Stimulated activated naive B cell treated with anti-CD40 and anti-IgM and Interleukin-4, amounts not matched to agents 10 μg/mL and 1 μg/mL and 100 μg/mL, for 72 hours (primary cell): ENCODE measurements at regions not wholly inside any gene's neighbourhood (a gene's known extent, or its start where the extent isn't known, plus 50 kb on each side); places are given as distances from the start of the nearest gene placed in this dataset.
"Not testable (repeated sequence)": the region's sequence is repeated elsewhere in the genome, so short reads cannot be mapped to it uniquely, and the experiment has no call there.

Experiments used
- ATAC-seq, 2 donors: fragments of 150-1000 bp; cut with Tn5 transposase; replicated peaks; 2 replicates each; pipeline ENCODE4 v1.10.0; 2021; ENCODE audit warnings: moderate library complexity in 1 of 2
- DNase-seq: peaks from one replicate; pipeline ENCODE4 v3.0.0; 2021
- H3K27ac Mint-ChIP-seq: one replicate; pipeline ENCODE4 v1.8.0; 2022; ENCODE audit warnings: mild to moderate bottlenecking, mixed read lengths
- H3K27me3 Mint-ChIP-seq, 2 donors: one replicate each; pipeline ENCODE4 v1.8.0; 2022; ENCODE audit warnings: mixed read lengths in 2 of 2
- H3K36me3 Mint-ChIP-seq, 2 donors: one replicate each; pipeline ENCODE4 v1.8.0; 2022; ENCODE audit warnings: mixed read lengths in 2 of 2, mild to moderate bottlenecking in 1 of 2
- H3K4me1 Mint-ChIP-seq, 2 donors: one replicate each; pipeline ENCODE4 v1.8.0; 2022; ENCODE audit warnings: mixed read lengths in 2 of 2, mild to moderate bottlenecking in 1 of 2
- H3K4me3 Mint-ChIP-seq, 2 donors: one replicate each; pipeline ENCODE4 v1.8.0; 2022; ENCODE audit warnings: mild to moderate bottlenecking in 2 of 2, mixed read lengths in 2 of 2, moderate library complexity in 1 of 2
- H3K9me3 Mint-ChIP-seq, 2 donors: one replicate each; pipeline ENCODE4 v1.8.0; 2022; ENCODE audit warnings: mixed read lengths in 2 of 2, mild to moderate bottlenecking in 1 of 2

DNA sequence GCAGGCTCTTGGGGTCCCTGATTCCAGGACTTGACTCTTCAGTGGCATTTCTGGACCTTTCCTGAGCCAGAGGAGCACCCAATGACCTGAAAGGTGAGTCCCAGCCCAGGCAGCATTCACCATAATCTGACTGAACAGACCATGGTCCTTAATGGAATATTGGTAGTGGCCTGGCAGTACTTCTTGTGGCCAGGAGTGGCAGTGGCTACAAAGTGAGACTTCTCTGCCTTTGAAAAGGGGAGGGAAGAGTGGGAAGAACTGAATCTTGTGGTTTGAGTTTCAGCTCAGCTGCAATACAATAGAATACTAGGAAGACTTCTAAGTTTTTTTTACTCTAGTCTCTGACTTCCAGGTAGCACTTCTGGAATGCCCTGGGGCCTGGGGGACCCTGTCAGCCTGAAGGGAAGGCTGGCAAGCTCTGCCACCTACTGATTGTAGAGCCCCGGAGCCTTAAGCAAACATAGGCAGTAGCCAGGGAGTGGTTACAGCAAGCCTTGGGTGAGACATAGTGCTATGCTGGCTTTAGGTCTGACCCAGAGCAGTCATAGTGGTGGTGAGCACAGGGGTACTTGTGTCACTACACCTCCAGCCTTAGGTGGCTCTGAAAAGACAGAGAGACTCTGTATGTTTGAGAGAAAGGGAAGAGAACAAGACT lies 674.2 kb upstream of the MANEA start:
- H3K4me3 Mint-ChIP-seq = no peak overlapping the region
- DNase-seq = no peak
- no peak overlapping the region for H3K27ac Mint-ChIP-seq
- no peaks in the 10 kb centered on the region for H3K4me1 Mint-ChIP-seq
- no peaks in the 10 kb centered on the region for H3K27me3 Mint-ChIP-seq
- peaks cover 3 to 9% of the 10 kb centered on the region in 2 donors for H3K9me3 Mint-ChIP-seq
- peak in 1 of 2 donors; percentile 29 for ATAC-seq
- no peaks in the 10 kb centered on the region for H3K36me3 Mint-ChIP-seq

DNA sequence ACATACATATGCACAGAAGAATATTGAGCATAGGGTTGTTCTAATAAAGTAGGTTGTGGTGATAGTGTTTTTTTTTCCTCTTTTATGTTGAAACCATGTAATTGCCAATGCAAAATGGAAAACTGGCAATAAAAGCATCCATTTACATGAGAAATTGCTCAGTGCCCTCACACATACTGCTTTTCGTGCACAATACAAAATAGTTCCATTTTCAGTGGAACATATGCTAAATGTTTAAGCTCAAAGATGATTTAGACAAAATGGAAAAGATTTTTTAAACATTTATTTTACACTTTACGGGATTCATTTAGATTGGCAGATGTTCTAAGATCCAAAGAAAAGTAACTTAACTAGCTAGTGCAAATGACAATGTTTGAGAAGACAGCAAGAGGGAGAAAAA lies 678.1 kb upstream of the MANEA start:
- no peak for DNase-seq
- no peaks in the 10 kb centered on the region for H3K27me3 Mint-ChIP-seq
- no peak overlapping the region for H3K27ac Mint-ChIP-seq
- no peak overlapping the region for H3K4me3 Mint-ChIP-seq
- no peaks in the 10 kb centered on the region for H3K36me3 Mint-ChIP-seq
- H3K9me3 Mint-ChIP-seq = peaks cover 3 to 5% of the 10 kb centered on the region in 2 donors
- H3K4me1 Mint-ChIP-seq = no peaks in the 10 kb centered on the region
- no peak for ATAC-seq

DNA sequence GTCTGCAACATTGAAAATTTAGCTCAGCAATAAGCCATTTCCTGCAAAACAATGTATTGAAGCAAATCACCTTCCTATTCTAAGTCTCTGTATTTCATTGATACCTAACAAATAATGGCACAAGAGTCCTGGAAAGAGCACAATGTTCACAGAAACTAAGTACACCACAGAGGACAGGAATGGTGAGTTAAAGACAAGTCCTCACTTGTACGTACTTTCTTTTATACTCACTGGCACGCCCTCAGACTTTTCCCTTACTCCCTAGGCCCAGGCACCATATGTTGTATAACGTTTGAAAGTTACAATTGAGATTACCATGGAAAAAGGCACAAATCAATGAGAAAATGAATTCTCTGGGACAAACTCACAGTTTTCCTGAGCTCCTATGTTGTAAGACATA lies 683.0 kb upstream of the MANEA start:
- no peaks in the 10 kb centered on the region for H3K9me3 Mint-ChIP-seq
- no peak for ATAC-seq
- no peaks in the 10 kb centered on the region for H3K27me3 Mint-ChIP-seq
- no peak overlapping the region for H3K27ac Mint-ChIP-seq
- H3K36me3 Mint-ChIP-seq = no peaks in the 10 kb centered on the region
- no peak overlapping the region for H3K4me3 Mint-ChIP-seq
- DNase-seq = no peak
- no peaks in the 10 kb centered on the region for H3K4me1 Mint-ChIP-seq

DNA sequence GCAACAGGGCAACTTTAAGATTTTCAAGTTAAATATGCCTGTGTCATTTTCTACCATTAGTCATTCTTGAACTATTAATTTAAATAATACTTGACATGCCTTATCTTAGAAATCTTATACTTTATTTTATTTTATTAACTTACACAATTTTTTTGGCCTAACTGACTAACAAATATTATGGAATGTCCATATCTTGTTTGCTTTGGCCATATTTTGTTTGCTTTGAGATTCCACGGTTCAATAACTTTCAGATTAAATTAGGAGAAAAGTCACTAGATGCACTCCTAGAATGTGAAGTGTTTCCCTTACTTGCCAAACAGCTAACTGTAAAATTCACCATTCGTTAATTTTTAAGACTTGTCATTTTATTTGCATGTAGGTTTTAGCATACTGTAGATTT lies 684.0 kb upstream of the MANEA start:
- ATAC-seq (no peak), DNase-seq (no peak)
- no peaks in the 10 kb centered on the region for H3K27me3 Mint-ChIP-seq
- H3K4me1 Mint-ChIP-seq = no peaks in the 10 kb centered on the region
- no peak overlapping the region for H3K27ac Mint-ChIP-seq
- no peak overlapping the region for H3K4me3 Mint-ChIP-seq
- no peaks in the 10 kb centered on the region for H3K9me3 Mint-ChIP-seq
- H3K36me3 Mint-ChIP-seq = no peaks in the 10 kb centered on the region

DNA sequence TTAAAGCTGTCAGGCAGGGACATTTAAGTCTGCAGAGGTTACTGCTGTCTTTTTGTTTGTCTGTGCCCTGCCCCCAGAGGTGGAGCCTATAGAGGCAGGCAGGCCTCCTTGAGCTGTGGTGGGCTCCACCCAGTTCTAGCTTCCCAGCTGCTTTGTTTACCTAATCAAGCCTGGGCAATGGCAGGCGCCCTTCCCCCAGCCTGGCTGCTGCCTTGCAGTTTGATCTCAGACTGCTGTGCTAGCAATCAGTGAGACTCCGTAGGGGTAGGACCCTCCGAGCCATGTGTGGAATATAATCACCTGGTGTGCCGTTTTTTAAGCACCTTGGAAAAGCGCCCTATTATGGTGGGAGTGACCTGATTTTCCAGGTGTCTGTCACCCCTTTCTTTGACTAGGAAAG lies 703.5 kb upstream of the MANEA start:
- H3K27ac Mint-ChIP-seq, H3K9me3 Mint-ChIP-seq, H3K27me3 Mint-ChIP-seq, ATAC-seq, H3K36me3 Mint-ChIP-seq, H3K4me3 Mint-ChIP-seq, DNase-seq, H3K4me1 Mint-ChIP-seq: not testable (repeated sequence)

DNA sequence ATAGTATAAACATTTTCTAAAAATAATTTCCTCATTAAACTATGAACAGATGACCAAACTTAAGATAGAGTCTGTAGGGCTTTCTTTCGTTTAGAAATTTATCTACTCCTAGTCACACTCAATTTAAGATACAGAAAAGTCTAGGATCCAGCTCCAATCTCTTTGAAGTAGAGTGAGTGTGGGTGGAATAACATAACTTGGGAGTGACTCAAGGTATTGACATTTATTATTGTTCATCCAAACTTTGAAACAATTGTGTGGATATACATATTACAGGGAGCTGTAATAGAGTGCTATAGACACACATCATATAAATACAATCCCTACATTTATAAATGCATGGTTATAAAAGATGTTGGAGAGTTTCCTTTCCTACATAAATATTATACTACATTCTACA lies 715.2 kb upstream of the MANEA start:
- ATAC-seq (no peak), DNase-seq (no peak)
- Mint-ChIP-seq H3K27ac (no peak overlapping the region), H3K27me3 (no peaks in the 10 kb centered on the region), H3K9me3 (no peaks in the 10 kb centered on the region), H3K4me3 (no peak overlapping the region), H3K4me1 (no peaks in the 10 kb centered on the region), H3K36me3 (no peaks in the 10 kb centered on the region)

DNA sequence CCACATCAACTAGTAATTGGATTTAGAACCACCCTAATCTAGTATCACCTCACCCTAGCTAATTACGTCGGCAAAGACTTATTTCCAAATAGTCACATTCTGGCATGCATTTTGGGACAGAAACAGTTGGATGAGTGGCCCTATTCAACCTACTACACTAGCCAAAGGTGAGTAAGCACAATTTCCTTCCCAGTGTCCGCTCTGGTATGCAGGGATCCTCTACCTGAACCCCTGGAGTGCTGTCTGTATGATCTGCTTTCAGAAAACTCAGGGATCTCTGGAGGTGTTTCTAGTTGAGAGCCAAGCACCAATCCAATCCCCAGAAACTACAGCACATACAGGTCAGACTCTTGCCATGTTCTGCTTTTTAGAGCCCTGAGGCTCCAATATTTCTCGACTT lies 717.4 kb upstream of the MANEA start:
- H3K36me3 Mint-ChIP-seq = no peaks in the 10 kb centered on the region
- H3K27ac Mint-ChIP-seq = no peak overlapping the region
- no peak for DNase-seq
- ATAC-seq = no peak
- H3K4me1 Mint-ChIP-seq = no peaks in the 10 kb centered on the region
- peaks cover 0 to 1% of the 10 kb centered on the region in 2 donors for H3K9me3 Mint-ChIP-seq
- H3K27me3 Mint-ChIP-seq = no peaks in the 10 kb centered on the region
- H3K4me3 Mint-ChIP-seq = no peak overlapping the region

DNA sequence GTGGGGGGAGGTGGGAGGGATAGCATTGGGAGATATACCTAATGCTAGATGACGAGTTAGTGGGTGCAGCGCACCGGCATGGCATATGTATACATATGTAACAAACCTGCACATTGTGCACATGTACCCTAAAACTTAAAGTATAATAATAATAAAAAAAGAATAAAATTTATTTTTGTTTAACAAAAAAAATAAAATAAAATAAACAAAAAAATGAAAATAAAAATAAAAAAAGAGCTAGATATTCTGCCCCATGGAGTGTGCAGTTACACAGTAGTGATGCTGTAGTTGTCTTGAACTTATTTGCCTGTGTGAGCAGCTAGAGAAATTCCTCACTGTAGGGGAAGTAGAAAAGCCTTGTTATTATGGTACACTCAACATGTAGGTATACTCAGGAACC lies 720.3 kb upstream of the MANEA start:
- not testable (repeated sequence) for H3K27me3 Mint-ChIP-seq, H3K27ac Mint-ChIP-seq, DNase-seq, H3K9me3 Mint-ChIP-seq, H3K4me3 Mint-ChIP-seq, H3K36me3 Mint-ChIP-seq, ATAC-seq, H3K4me1 Mint-ChIP-seq

DNA sequence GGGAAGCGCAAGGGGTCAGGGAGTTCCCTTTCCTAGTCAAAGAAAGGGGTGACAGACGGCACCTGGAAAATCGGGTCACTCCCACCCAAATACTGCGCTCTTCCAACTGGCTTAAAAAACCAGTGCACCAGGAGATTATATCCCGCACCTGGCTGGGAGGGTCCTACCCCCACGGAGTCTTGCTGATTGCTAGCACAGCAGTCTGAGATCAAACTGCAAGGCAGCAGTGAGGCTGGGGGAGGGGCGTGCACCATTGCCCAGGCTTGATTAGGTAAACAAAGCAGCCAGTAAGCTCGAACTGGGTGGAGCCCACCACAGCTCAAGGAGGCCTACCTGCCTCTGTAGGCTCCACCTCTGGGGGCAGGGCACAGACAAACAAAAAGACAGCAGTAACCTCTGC lies 726.0 kb upstream of the MANEA start:
- H3K9me3 Mint-ChIP-seq = peaks cover 5 to 12% of the 10 kb centered on the region in 2 donors
- H3K27me3 Mint-ChIP-seq, H3K36me3 Mint-ChIP-seq, ATAC-seq, H3K4me3 Mint-ChIP-seq, H3K4me1 Mint-ChIP-seq, H3K27ac Mint-ChIP-seq, DNase-seq: not testable (repeated sequence)

DNA sequence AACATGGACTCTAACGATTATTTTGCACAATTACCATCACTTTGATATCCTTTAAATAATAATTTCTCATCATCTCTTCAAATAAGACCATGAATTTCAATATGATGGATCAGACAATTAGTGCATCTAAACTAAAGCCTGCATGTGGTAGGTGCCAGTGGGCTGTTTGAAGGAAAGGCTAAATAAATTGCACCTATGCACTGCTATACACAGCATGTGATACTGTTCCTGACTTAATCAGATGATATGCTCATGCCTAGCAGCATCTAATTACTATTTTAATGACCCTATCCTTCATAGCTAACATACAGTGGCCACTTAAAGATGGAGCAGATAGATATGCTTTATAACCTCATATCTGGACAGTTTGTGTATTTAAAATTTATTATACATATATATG lies 731.6 kb upstream of the MANEA start:
- H3K36me3 Mint-ChIP-seq = no peaks in the 10 kb centered on the region
- no peaks in the 10 kb centered on the region for H3K4me1 Mint-ChIP-seq
- H3K9me3 Mint-ChIP-seq = peaks cover 0 to 2% of the 10 kb centered on the region in 2 donors
- ATAC-seq (no peak), DNase-seq (no peak)
- H3K27ac Mint-ChIP-seq = no peak overlapping the region
- no peak overlapping the region for H3K4me3 Mint-ChIP-seq
- H3K27me3 Mint-ChIP-seq = no peaks in the 10 kb centered on the region

DNA sequence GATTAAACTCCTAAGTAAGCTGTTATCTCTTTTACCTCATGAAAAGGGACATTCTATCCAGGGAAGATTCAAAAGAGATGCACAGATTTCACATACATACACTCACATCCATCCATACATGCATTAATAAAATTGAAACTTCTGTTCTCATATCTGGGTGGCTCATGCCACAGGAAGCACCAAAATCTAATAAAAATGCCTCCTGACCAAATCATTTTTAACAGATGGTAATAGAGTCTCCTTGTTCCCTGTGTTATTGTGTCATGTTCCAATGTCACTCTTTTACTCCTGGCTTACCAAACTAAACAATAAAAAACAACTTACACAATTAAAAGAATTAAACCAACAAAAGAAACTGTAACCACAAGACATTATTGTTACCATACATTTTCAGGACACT lies 742.1 kb upstream of the MANEA start:
- no peaks in the 10 kb centered on the region for H3K4me1 Mint-ChIP-seq
- H3K36me3 Mint-ChIP-seq = no peaks in the 10 kb centered on the region
- no peak overlapping the region for H3K27ac Mint-ChIP-seq
- H3K9me3 Mint-ChIP-seq = peaks cover 0 to 3% of the 10 kb centered on the region in 2 donors
- ATAC-seq = no peak
- DNase-seq = no peak
- no peak overlapping the region for H3K4me3 Mint-ChIP-seq
- H3K27me3 Mint-ChIP-seq = no peaks in the 10 kb centered on the region

DNA sequence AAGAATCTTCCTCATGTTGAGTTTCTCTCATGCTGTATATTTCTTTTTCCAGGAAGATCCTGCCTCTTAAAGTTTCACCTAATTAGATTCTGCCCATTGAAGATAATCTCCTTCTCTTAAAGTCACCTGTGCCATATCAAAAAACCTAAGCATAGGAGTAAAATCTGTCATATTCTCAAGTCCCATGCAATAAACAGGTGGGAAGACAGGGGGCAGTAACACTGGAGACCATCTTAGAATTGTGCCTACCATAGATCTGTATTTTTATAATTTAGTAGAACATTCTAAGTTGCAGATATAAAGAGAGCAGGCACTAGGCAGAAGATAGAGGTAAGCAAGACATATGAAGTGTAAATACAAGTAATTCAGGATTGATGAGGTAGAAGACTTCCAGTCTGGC lies 763.5 kb upstream of the MANEA start:
- no peak overlapping the region for H3K27ac Mint-ChIP-seq
- H3K27me3 Mint-ChIP-seq = no peaks in the 10 kb centered on the region
- DNase-seq = no peak
- no peak for ATAC-seq
- H3K4me3 Mint-ChIP-seq = no peak overlapping the region
- H3K9me3 Mint-ChIP-seq = peaks cover 3% of the 10 kb centered on the region in 2 donors
- H3K36me3 Mint-ChIP-seq = no peaks in the 10 kb centered on the region
- no peaks in the 10 kb centered on the region for H3K4me1 Mint-ChIP-seq

DNA sequence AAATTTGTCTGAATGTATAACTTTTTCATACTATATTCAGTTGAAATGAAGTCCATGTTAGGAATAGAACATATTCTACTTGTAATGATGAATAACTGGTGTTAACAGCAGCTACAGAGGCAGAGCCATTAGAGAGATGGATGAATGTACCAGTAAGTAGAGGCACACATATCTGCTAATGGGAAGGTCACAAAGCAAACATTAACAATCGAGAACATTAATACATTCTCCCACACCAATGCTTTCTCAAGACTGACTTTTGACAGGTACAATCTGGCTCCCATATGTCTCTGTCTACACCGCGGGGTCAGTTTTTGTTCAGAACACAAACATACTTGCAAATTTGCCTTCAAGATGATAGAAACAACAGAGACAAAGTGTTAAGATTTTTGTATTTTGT lies 776.0 kb upstream of the MANEA start:
- no peaks in the 10 kb centered on the region for H3K4me1 Mint-ChIP-seq
- no peak overlapping the region for H3K27ac Mint-ChIP-seq
- H3K27me3 Mint-ChIP-seq = no peaks in the 10 kb centered on the region
- H3K4me3 Mint-ChIP-seq = no peak overlapping the region
- no peaks in the 10 kb centered on the region for H3K36me3 Mint-ChIP-seq
- DNase-seq (no peak), ATAC-seq (no peak)
- peaks cover 4 to 8% of the 10 kb centered on the region in 2 donors for H3K9me3 Mint-ChIP-seq

DNA sequence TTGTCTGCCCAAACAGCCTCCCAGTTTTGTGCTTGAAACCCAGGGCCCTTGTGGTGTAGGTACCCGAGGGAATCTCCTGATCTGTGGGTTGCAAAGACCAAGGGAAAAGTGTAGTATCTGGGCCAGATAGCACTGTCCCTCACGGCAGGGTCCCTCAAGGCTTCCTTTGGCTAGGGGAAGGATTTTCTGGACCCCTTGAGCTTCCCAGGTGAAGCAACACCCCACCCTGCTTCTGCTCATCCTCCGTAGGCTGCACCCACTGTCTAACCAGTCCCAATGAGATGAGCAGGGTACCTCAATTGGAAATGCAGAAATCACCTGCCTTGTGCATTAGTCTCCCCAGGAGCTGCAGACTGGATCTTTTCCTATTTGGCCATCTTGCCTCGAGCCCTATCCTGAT lies 791.8 kb upstream of the MANEA start:
- Mint-ChIP-seq H3K27ac (no peak overlapping the region), H3K9me3 (peaks cover 6 to 13% of the 10 kb centered on the region in 2 donors), H3K36me3 (no peaks in the 10 kb centered on the region), H3K4me1 (no peaks in the 10 kb centered on the region), H3K27me3 (no peaks in the 10 kb centered on the region), H3K4me3 (no peak overlapping the region)
- no peak for ATAC-seq
- no peak for DNase-seq

DNA sequence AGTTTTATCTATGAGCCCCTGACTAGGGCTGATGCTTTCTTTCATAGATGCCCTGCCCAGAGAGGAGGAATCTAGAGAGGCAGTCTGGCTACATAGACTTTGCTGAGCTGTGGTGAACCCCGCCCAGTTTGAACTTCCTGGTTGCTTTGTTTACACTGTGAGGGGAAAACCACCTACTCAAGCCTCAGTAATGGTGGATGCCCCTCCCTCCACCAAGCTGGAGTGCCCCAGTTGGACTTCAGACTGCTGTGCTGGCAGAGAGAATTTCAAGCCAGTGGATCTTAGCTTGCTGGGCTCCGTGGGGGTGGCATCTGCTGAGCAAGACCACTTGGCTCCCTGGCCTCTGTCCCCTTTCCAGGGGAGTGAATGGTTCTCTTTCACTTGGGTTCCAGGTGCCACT lies 792.3 kb upstream of the MANEA start:
- not testable (repeated sequence) for H3K4me1 Mint-ChIP-seq, ATAC-seq, H3K27me3 Mint-ChIP-seq, H3K27ac Mint-ChIP-seq, H3K4me3 Mint-ChIP-seq, DNase-seq, H3K36me3 Mint-ChIP-seq
- peaks cover 6 to 13% of the 10 kb centered on the region in 2 donors for H3K9me3 Mint-ChIP-seq

DNA sequence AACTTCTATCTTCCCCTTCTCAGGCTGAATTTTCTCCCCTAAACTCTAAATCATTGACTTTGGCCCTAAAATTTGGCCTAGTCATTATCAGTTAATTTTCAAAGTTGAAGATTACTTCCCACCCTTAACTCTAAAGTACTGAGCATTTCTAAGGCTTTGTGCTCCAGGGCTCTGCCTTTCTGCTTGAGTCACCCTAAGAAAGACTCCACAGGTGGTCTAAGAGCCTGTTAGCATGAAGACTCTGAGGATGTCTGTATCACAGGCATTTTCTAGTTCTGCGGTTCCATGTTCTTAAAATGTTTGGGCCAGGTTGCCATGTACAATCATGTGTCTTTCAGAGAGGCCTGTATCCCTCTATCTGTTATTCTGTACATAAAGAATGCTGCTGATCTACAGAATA lies 808.1 kb upstream of the MANEA start:
- DNase-seq = no peak
- H3K4me1 Mint-ChIP-seq = no peaks in the 10 kb centered on the region
- no peaks in the 10 kb centered on the region for H3K9me3 Mint-ChIP-seq
- no peak overlapping the region for H3K27ac Mint-ChIP-seq
- H3K4me3 Mint-ChIP-seq = no peak overlapping the region
- no peaks in the 10 kb centered on the region for H3K27me3 Mint-ChIP-seq
- no peaks in the 10 kb centered on the region for H3K36me3 Mint-ChIP-seq
- ATAC-seq = no peak
